GM10248 (cell line): ENCODE measurements at regions not wholly inside any gene's neighbourhood (a gene's known extent, or its start where the extent isn't known, plus 50 kb on each side); places are given as distances from the start of the nearest gene placed in this dataset.

Experiments
- CTCF ChIA-PET: fragments of 300-600 bp; sonication (Branson Sonifier 250); formaldehyde crosslinking; extraction: SDS; loops from one replicate; lab custom pipeline; 2021; ENCODE audit warnings: antibody characterized with exemption; lab: Yijun Ruan, JAX
- POLR2A ChIA-PET: fragments of 350-650 bp; sonication (Branson Sonifier 250); formaldehyde crosslinking; extraction: SDS; loops from one replicate; lab custom pipeline; 2020; ENCODE audit warnings: antibody characterized with exemption; lab: Yijun Ruan, JAX
- DNase-seq: peaks from one replicate; pipeline ENCODE4 v3.0.0; 2012; ENCODE audit errors: extremely low spot score
- CTCF ChIP-seq: IDR thresholded peaks from 2 replicates; pipeline ENCODE4 v1.5.1; 2012; ENCODE audit warnings: mild to moderate bottlenecking, low read depth; ENCODE audit errors: extremely low read depth, missing control alignments, control extremely low read depth

- DNase-seq = no peak
- POLR2A ChIA-PET = no interaction called here
- TF ChIP-seq CTCF = no peak
- CTCF ChIA-PET = no interaction called here
These were observed 541.7 kb upstream of the ANKRD30A start for GRCh38 chr10:36583690-36584089.

GRCh38 chr10:36581237-36581636 is 544.2 kb upstream of the ANKRD30A start:
- CTCF ChIA-PET = no interaction called here
- TF ChIP-seq CTCF = no peak
- no peak for DNase-seq
- POLR2A ChIA-PET = no interaction called here

- ChIA-PET POLR2A (no interaction called here), CTCF (no interaction called here)
- no peak for TF ChIP-seq CTCF
- no peak for DNase-seq
These were observed 547.1 kb upstream of the ANKRD30A start for GRCh38 chr10:36578306-36578705.

GRCh38 chr10:36577126-36577525 is 548.3 kb upstream of the ANKRD30A start:
- ChIA-PET POLR2A (no interaction called here), CTCF (no interaction called here)
- TF ChIP-seq CTCF = no peak
- DNase-seq = no peak

GRCh38 chr10:36574207-36574606 is 551.2 kb upstream of the ANKRD30A start:
- ChIA-PET POLR2A (no interaction called here), CTCF (no interaction called here)
- no peak for DNase-seq
- no peak for TF ChIP-seq CTCF

- no peak for TF ChIP-seq CTCF
- no peak for DNase-seq
- ChIA-PET CTCF (no interaction called here), POLR2A (no interaction called here)
These were observed 552.2 kb upstream of the ANKRD30A start for GRCh38 chr10:36573246-36573645.

- ChIA-PET CTCF (no interaction called here), POLR2A (no interaction called here)
- DNase-seq = no peak
- TF ChIP-seq CTCF = no peak
These were observed 561.0 kb upstream of the ANKRD30A start for GRCh38 chr10:36564433-36564832.
